ENCODE measurements at regions not wholly inside any gene's neighbourhood (a gene's known extent, or its start where the extent isn't known, plus 50 kb on each side); places are given as distances from the start of the nearest gene placed in this dataset.

- intact Hi-C loops (cut with micrococcal nuclease), result no loop called here
- no peaks in the 10 kb centered on the region for H3K36me3 Mint-ChIP-seq (ENCODE audit: low read depth)
- H3K4me1 Mint-ChIP-seq (ENCODE audit: low read depth), result no peaks in the 10 kb centered on the region
- peaks cover 4% of the 10 kb centered on the region for H3K27me3 Mint-ChIP-seq
- ATAC-seq, result no peak
- no peak overlapping the region for H3K27ac Mint-ChIP-seq
- no peak for DNase-seq
- TF ChIP-seq CTCF (IDR thresholded peaks at IDR 0.05), result no peak
- H3K4me3 Mint-ChIP-seq, result no peak overlapping the region
- ChIA-PET CTCF (no interaction called here), POLR2A (no interaction called here)
- H3K9me3 Mint-ChIP-seq, result no peaks in the 10 kb centered on the region
Observed at GRCh38 chr1:37270639-37271038, 203.7 kb upstream of the ZC3H12A start.

GRCh38 chr1:37272626-37273025, 201.8 kb upstream of the ZC3H12A start:
- intact Hi-C loops (cut with micrococcal nuclease), result no loop called here
- DNase-seq (no peak), ATAC-seq (no peak)
- Mint-ChIP-seq H3K9me3 (no peaks in the 10 kb centered on the region), H3K4me1 (ENCODE audit: low read depth) (no peaks in the 10 kb centered on the region), H3K4me3 (no peak overlapping the region), H3K27ac (no peak overlapping the region), H3K36me3 (ENCODE audit: low read depth) (no peaks in the 10 kb centered on the region), H3K27me3 (peaks cover 5% of the 10 kb centered on the region)
- ChIA-PET POLR2A (no interaction called here), CTCF (no interaction called here)
- TF ChIP-seq CTCF (IDR thresholded peaks at IDR 0.05), result no peak

DNA sequence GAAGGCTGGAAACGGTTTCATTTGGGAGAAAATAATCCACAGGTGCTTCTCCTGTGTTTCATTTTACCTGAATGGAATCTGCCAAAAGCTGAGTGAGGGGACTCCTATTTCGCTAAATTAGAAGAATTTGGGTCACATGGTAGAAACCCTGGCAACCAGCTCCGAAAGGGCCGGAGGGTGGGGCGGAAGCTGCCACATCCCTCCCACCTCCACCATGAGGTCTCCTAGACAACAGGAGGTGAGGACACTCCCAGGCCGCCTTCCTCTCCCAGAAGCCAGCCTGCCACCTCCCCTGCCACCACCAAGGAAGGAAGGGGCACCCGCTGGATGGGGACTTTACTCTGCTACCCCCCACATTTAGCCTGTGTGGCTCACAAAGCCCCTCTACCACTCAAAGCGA, 199.9 kb upstream of the ZC3H12A start:
- H3K9me3 Mint-ChIP-seq, result peaks cover 3% of the 10 kb centered on the region
- TF ChIP-seq CTCF (IDR thresholded peaks at IDR 0.05), result no peak
- H3K36me3 Mint-ChIP-seq (ENCODE audit: low read depth), result no peaks in the 10 kb centered on the region
- CTCF ChIA-PET, result no interaction called here
- POLR2A ChIA-PET, result interaction anchor here (0.6 kb wide), 1 partner anchor 86 kb away, joined by 3 read pairs; no protein-coding TSS in a partner anchor
- DNase-seq (no peak), ATAC-seq (no peak)
- no peak overlapping the region for H3K4me3 Mint-ChIP-seq
- peaks cover 13% of the 10 kb centered on the region for H3K27me3 Mint-ChIP-seq
- intact Hi-C loops (cut with micrococcal nuclease), result no loop called here
- H3K27ac Mint-ChIP-seq, result no peak overlapping the region
- H3K4me1 Mint-ChIP-seq (ENCODE audit: low read depth), result no peaks in the 10 kb centered on the region

DNA sequence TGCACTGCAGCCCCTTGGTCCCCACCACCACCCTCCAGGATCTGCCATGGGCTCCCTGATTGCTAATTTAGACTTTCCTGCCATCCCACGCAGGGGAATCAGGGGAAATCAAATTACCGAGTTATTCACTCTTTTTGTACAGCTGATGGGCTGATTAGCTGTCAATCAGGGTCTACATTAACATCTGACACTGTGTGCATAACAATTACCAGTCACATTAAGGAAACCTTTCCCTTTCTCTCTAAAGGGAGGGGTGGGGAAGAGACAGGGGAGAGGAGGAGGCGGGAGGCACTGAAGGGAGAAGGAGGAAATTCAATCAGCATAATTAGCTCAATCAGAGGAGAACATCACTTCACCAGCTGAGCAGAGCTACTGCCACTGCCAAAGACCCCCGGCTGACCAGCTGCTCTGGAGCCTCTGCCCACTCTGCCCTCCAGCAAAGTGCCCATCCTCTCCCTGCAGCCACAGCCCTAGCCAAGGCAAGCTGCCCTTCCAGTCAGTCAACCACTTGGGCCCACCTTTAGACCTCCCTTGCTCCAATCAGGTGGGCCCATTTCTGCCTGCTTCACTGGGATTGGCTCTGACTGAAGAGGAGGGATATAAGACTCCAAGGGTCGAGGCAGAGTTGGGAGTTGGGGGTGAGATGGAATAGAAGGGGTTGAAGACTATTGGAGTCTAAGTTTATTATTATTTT, 199.3 kb upstream of the ZC3H12A start:
- ATAC-seq (no peak), DNase-seq (no peak)
- CTCF ChIA-PET, result no interaction called here
- Mint-ChIP-seq H3K4me1 (ENCODE audit: low read depth) (no peaks in the 10 kb centered on the region), H3K27ac (no peak overlapping the region), H3K9me3 (peaks cover 8% of the 10 kb centered on the region), H3K27me3 (peaks cover 16% of the 10 kb centered on the region), H3K36me3 (ENCODE audit: low read depth) (no peaks in the 10 kb centered on the region), H3K4me3 (no peak overlapping the region)
- POLR2A ChIA-PET, result interaction anchor here (0.6 kb wide), 1 partner anchor 86 kb away, joined by 3 read pairs; no protein-coding TSS in a partner anchor
- no peak for TF ChIP-seq CTCF (IDR thresholded peaks at IDR 0.05)
- intact Hi-C loops (cut with micrococcal nuclease), result no loop called here

DNA sequence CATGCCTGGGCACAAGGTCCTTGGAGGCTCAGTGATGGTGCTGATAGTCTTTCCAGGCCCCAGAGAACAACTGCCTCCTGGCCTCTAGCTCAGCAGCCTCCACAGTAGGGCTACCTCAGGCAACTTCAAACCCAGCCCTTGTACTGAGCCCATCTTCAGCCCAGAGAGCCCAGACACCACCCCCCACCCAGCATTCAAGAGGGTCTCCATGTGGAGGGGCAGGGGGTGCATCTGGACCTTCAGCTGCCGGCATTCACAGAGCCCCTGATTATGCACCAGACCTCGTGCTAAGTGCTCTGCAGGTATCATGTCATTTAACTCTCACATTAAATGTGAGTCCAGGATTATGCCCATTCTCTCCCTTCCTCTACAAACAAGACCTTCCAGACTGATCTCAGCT, 197.0 kb upstream of the ZC3H12A start:
- Mint-ChIP-seq H3K4me3 (no peak overlapping the region), H3K27ac (no peak overlapping the region)
- CTCF ChIA-PET, result no interaction called here

More for the DNA sequence above, 197.0 kb upstream of the ZC3H12A start:
- intact Hi-C loops (cut with micrococcal nuclease), result no loop called here
- Mint-ChIP-seq H3K9me3 (peaks cover 12% of the 10 kb centered on the region), H3K27me3 (peaks cover 20% of the 10 kb centered on the region), H3K36me3 (ENCODE audit: low read depth) (no peaks in the 10 kb centered on the region), H3K4me1 (ENCODE audit: low read depth) (no peaks in the 10 kb centered on the region)
- DNase-seq, result no peak
- TF ChIP-seq CTCF (IDR thresholded peaks at IDR 0.05), result no peak
- POLR2A ChIA-PET, result no interaction called here
- ATAC-seq, result no peak
